ENCODE measurements at regions not wholly inside any gene's neighbourhood (a gene's known extent, or its start where the extent isn't known, plus 50 kb on each side); places are given as distances from the start of the nearest gene placed in this dataset.

GRCh38 chr7:136403591-136403990 is 426.4 kb upstream of the MTPN start:
- 21% methylated on average over 4 of the region's 4 CpGs for WGBS (ENCODE audit: missing lambda C conversion rate)
- FAIRE-seq (no peak), DNase-seq (ENCODE audit: low read depth in 1 of 2, low spot score in 1 of 2) (no peak), ATAC-seq (no peak)
- ChIA-PET CTCF (no interaction called here), POLR2A (no interaction called here)
- H3K9me3 ChIP-seq, result no peaks in the 10 kb centered on the region
- no peak overlapping the region for H3K27ac ChIP-seq
- no peak overlapping the region for H3K4me2 ChIP-seq
- TF ChIP-seq EHMT2 (IDR thresholded peaks at IDR 0.05; ENCODE audit: low read depth), result no peak
- no peak for TF ChIP-seq CTCF (IDR thresholded peaks at IDR 0.05)
- H3K4me3 ChIP-seq, result no peak overlapping the region
- no peaks in the 10 kb centered on the region for H3K4me1 ChIP-seq

- no peaks in the 10 kb centered on the region for H3K9me3 ChIP-seq
- CTCF ChIA-PET, result no interaction called here
- WGBS (ENCODE audit: missing lambda C conversion rate), result 23% methylated on average over 5 of the region's 5 CpGs
- H3K4me2 ChIP-seq, result no peak overlapping the region
- no peaks in the 10 kb centered on the region for H3K4me1 ChIP-seq
- no peak overlapping the region for H3K27ac ChIP-seq
- TF ChIP-seq NR3C1 (IDR thresholded peaks at IDR 0.05) (no peak), CHD4 (IDR thresholded peaks at IDR 0.05; ENCODE audit: borderline replicate concordance) (no peak)
- FAIRE-seq (no peak), ATAC-seq (no peak), DNase-seq (ENCODE audit: low read depth in 1 of 2, low spot score in 1 of 2) (no peak)
- POLR2A ChIA-PET, result no interaction called here
- H3K4me3 ChIP-seq, result no peak overlapping the region
Measured at GRCh38 chr7:136400877-136401276, 423.7 kb upstream of the MTPN start.

GRCh38 chr7:136399385-136399784 is 422.2 kb upstream of the MTPN start:
- FAIRE-seq (no peak), DNase-seq (ENCODE audit: low read depth in 1 of 2, low spot score in 1 of 2) (no peak), ATAC-seq (no peak)
- WGBS (ENCODE audit: missing lambda C conversion rate), result 3% methylated on average over 2 of the region's 2 CpGs
- Histone ChIP-seq H3K9me3 (no peaks in the 10 kb centered on the region), H3K27ac (no peak overlapping the region), H3K4me3 (no peak overlapping the region), H3K4me2 (no peak overlapping the region), H3K4me1 (no peaks in the 10 kb centered on the region)
- ChIA-PET CTCF (no interaction called here), POLR2A (no interaction called here)
- TF ChIP-seq EHMT2 (IDR thresholded peaks at IDR 0.05; ENCODE audit: low read depth) (no peak), BHLHE40 (IDR thresholded peaks at IDR 0.05; ENCODE audit: low read depth, low read length) (no peak), ZNF302 (CRISPR knock-in tag; IDR thresholded peaks at IDR 0.05) (no peak), GATA3 (IDR thresholded peaks at IDR 0.05; ENCODE audit: borderline replicate concordance) (no peak), HOXB5 (CRISPR knock-in tag; IDR thresholded peaks at IDR 0.05) (no peak), PHF8 (IDR thresholded peaks at IDR 0.05; ENCODE audit: borderline replicate concordance, low read depth) (no peak), TP53 (CRISPR knock-in tag; IDR thresholded peaks at IDR 0.05) (no peak), ZSCAN20 (CRISPR knock-in tag; IDR thresholded peaks at IDR 0.05) (no peak)

- FAIRE-seq (no peak), ATAC-seq (no peak), DNase-seq (ENCODE audit: low read depth in 1 of 2, low spot score in 1 of 2) (no peak)
- Histone ChIP-seq H3K9me3 (no peaks in the 10 kb centered on the region), H3K27ac (no peak overlapping the region), H3K4me1 (no peaks in the 10 kb centered on the region), H3K4me3 (no peak overlapping the region), H3K4me2 (no peak overlapping the region)
- 44% methylated on average over 2 of the region's 2 CpGs for WGBS (ENCODE audit: missing lambda C conversion rate)
- CTCF ChIA-PET, result no interaction called here
- POLR2A ChIA-PET, result no interaction called here
- TF ChIP-seq JUN (IDR thresholded peaks at IDR 0.05), result no peak
- TF ChIP-seq SREBF2 (IDR thresholded peaks at IDR 0.05), result no peak
Measured at GRCh38 chr7:136392856-136393255, 415.7 kb upstream of the MTPN start.

GRCh38 chr7:136391371-136391770 is 414.2 kb upstream of the MTPN start:
- no peaks in the 10 kb centered on the region for H3K9me3 ChIP-seq
- no peak overlapping the region for H3K4me3 ChIP-seq
- no peak for FAIRE-seq
- no peak overlapping the region for H3K27ac ChIP-seq
- H3K4me2 ChIP-seq, result no peak overlapping the region
- DNase-seq (ENCODE audit: low read depth in 1 of 2, low spot score in 1 of 2), result no peak
- 1% methylated on average over 6 of the region's 6 CpGs for WGBS (ENCODE audit: missing lambda C conversion rate)
- no peak for ATAC-seq
- ChIA-PET POLR2A (no interaction called here), CTCF (interaction anchor here (1.5 kb wide), 1 partner anchor 14 kb away, joined by 4 read pairs; no protein-coding TSS in a partner anchor)
- no peaks in the 10 kb centered on the region for H3K4me1 ChIP-seq
- TF ChIP-seq KDM5A (IDR thresholded peaks at IDR 0.05) (no peak), RCOR1 (IDR thresholded peaks at IDR 0.05; ENCODE audit: low read depth, low read length) (no peak), KDM1A (IDR thresholded peaks at IDR 0.05; ENCODE audit: low read depth) (no peak), ZSCAN20 (CRISPR knock-in tag; IDR thresholded peaks at IDR 0.05) (no peak), HES2 (IDR thresholded peaks at IDR 0.05) (no peak), POLR2AphosphoS2 (conservative IDR thresholded peaks at IDR 0.05; ENCODE audit: low read length) (no peak), RFX5 (IDR thresholded peaks at IDR 0.05) (no peak), NFE2L2 (conservative IDR thresholded peaks at IDR 0.05; ENCODE audit: low read length) (no peak), BHLHE40 (IDR thresholded peaks at IDR 0.05; ENCODE audit: low read depth, low read length) (no peak), CBX2 (IDR thresholded peaks at IDR 0.05; ENCODE audit: borderline replicate concordance, low read depth) (no peak)
